B cell (primary cell): ENCODE measurements at regions not wholly inside any gene's neighbourhood (a gene's known extent, or its start where the extent isn't known, plus 50 kb on each side); places are given as distances from the start of the nearest gene placed in this dataset.

ENCODE experiments used
- ATAC-seq: fragments of 200-7000 bp; cut with Tn5 transposase; one replicate; pipeline ENCODE4 v1.10.0; 2021; ENCODE audit warnings: low read depth, mild to moderate bottlenecking, moderate number of reproducible peaks, moderate library complexity
- CTCF ChIA-PET: fragments of 350-600 bp; sonication (Branson Sonifier 250); formaldehyde crosslinking; loops from one replicate; lab custom pipeline; 2021; ENCODE audit warnings: antibody characterized with exemption, inconsistent platforms; lab: Charles Lee
- POLR2A ChIA-PET: fragments of 350-600 bp; sonication (Branson Sonifier 250); formaldehyde crosslinking; loops from one replicate; lab custom pipeline; 2021; ENCODE audit warnings: antibody characterized with exemption; lab: Charles Lee
- DNase-seq: peaks from one replicate; pipeline ENCODE4 v3.0.0; 2013
- H2AFZ ChIP-seq: 2 replicates; pipeline ENCODE4 v1.6.1; 2012; ENCODE audit warnings: mild to moderate bottlenecking, low read depth, low read length; ENCODE audit not compliant: insufficient read depth, poor library complexity, severe bottlenecking
- H3K27ac ChIP-seq, 2 donors: 1 replicate in 1 of 2; 2 replicates in 1 of 2; pipeline ENCODE4 v1.5.1; 2012 to 2013; ENCODE audit warnings: low read length in 2 of 2, mild to moderate bottlenecking in 2 of 2, moderate library complexity in 1 of 2
- H3K27me3 ChIP-seq, 4 experiments: fragments of 200-600 bp in 1 of 4; sonication (generic) in 1 of 4; replicated peaks in 1 of 4; 1 replicate in 2 of 4; 2 replicates in 2 of 4; pipeline versions ENCODE4 v1.6.1 to v1.7.0; 2013 to 2016; ENCODE audit warnings: low read length in 3 of 4, mild to moderate bottlenecking in 2 of 4, mixed read lengths in 1 of 4, moderate library complexity in 1 of 4; ENCODE audit not compliant: insufficient read depth in 4 of 4, control insufficient read depth in 3 of 4; ENCODE audit errors: control extremely low read depth in 1 of 4
- H3K36me3 ChIP-seq, 2 experiments: replicated peaks in 1 of 2; 1 replicate in 1 of 2; 2 replicates in 1 of 2; pipeline versions ENCODE4 v1.6.1 to v1.7.1; 2013; ENCODE audit warnings: low read length in 1 of 2; ENCODE audit not compliant: insufficient read depth in 2 of 2, control insufficient read depth in 1 of 2; ENCODE audit errors: control extremely low read depth in 1 of 2, extremely low read depth in 1 of 2
- H3K4me1 ChIP-seq, 2 donors: fragments of 200-600 bp in 1 of 2; sonication (generic) in 1 of 2; 1 replicate in 1 of 2; 2 replicates in 1 of 2; pipeline versions ENCODE4 v1.5.1 to v1.6.1; 2013 to 2017; ENCODE audit warnings: low read length in 2 of 2; ENCODE audit not compliant: control insufficient read depth in 2 of 2, insufficient read depth in 2 of 2
- H3K4me2 ChIP-seq: replicated peaks from 2 replicates; pipeline ENCODE3; 2012; ENCODE audit warnings: mild to moderate bottlenecking, low read depth, low read length; ENCODE audit not compliant: poor library complexity, severe bottlenecking
- H3K4me3 ChIP-seq, 5 experiments: fragments of 200-600 bp in 1 of 5; sonication (generic) in 1 of 5; 1 replicate in 3 of 5; 2 replicates in 2 of 5; pipeline versions ENCODE4 v1.5.1 to v1.7.0; 2011 to 2016; ENCODE audit warnings: low read length in 4 of 5, mild to moderate bottlenecking in 4 of 5, low read depth in 2 of 5, control low read depth in 1 of 5, moderate library complexity in 1 of 5; ENCODE audit not compliant: insufficient read depth in 1 of 5; ENCODE audit errors: control extremely low read depth in 1 of 5, extremely low read depth in 1 of 5
- H3K79me2 ChIP-seq: fragments of 200-600 bp; sonication (generic); one replicate; pipeline ENCODE4 v1.6.0; 2016; ENCODE audit warnings: low read length; ENCODE audit not compliant: control insufficient read depth, insufficient read depth
- H3K9ac ChIP-seq: fragments of 200-600 bp; sonication (generic); 2 replicates; pipeline ENCODE4 v1.6.1; 2017; ENCODE audit warnings: mild to moderate bottlenecking, low read length, moderate library complexity
- H3K9me3 ChIP-seq, 3 donors: one replicate each; pipeline versions ENCODE4 v1.6.1 to v1.7.1; 2013; ENCODE audit warnings: low read length in 2 of 3; ENCODE audit not compliant: control insufficient read depth in 2 of 3, insufficient read depth in 1 of 3; ENCODE audit errors: control extremely low read depth in 1 of 3
- H4K20me1 ChIP-seq: 2 replicates; pipeline ENCODE4 v1.6.0; 2012; ENCODE audit warnings: mild to moderate bottlenecking, low read length; ENCODE audit not compliant: insufficient read depth, control insufficient read depth, poor library complexity, severe bottlenecking
- H3K27ac Mint-ChIP-seq: one replicate; pipeline ENCODE4 v1.8.0; 2021; ENCODE audit warnings: mixed read lengths
- H3K27me3 Mint-ChIP-seq: one replicate; pipeline ENCODE4 v1.8.0; 2021; ENCODE audit warnings: mixed read lengths
- H3K4me1 Mint-ChIP-seq: one replicate; pipeline ENCODE4 v1.8.0; 2021; ENCODE audit warnings: mixed read lengths
- H3K4me3 Mint-ChIP-seq: one replicate; pipeline ENCODE4 v1.8.0; 2021; ENCODE audit warnings: mixed read lengths
- H3K9me3 Mint-ChIP-seq: one replicate; pipeline ENCODE4 v1.8.0; 2022; ENCODE audit warnings: mixed read lengths; ENCODE audit not compliant: insufficient read depth
- CTCF ChIP-seq: fragments of 200-600 bp; IDR thresholded peaks from one replicate; pipeline ENCODE4 v1.8.0; 2022; ENCODE audit warnings: antibody characterized with exemption, mild to moderate bottlenecking
- EZH2 ChIP-seq: IDR thresholded peaks from 2 replicates; pipeline ENCODE4 v1.6.1; 2012; ENCODE audit warnings: borderline replicate concordance, low read depth, mild to moderate bottlenecking, moderate library complexity, low read length; ENCODE audit not compliant: insufficient read depth, poor library complexity, severe bottlenecking
- WGBS: methylation state at CpG from one replicate; pipeline ENCODE4 v1.1.5; 2013; ENCODE audit warnings: missing lambda C conversion rate; ENCODE audit not compliant: insufficient coverage; 5-methylcytosine and 5-hydroxymethylcytosine counted together
- intact Hi-C: fragments of 100-400 bp; cut with micrococcal nuclease; formaldehyde crosslinking; loops from one replicate; pipeline ENCODE4 v1.10.0; 2022

GRCh38 chr13:109699628-109700071 is 86.7 kb downstream of the IRS2 start:
- no peaks in the 10 kb centered on the region for H3K79me2 ChIP-seq
- POLR2A ChIA-PET, result no interaction called here

GRCh38 chr13:109698779-109699178 is 87.6 kb downstream of the IRS2 start:
- H3K4me3 Mint-ChIP-seq, result no peak overlapping the region

More at GRCh38 chr13:109699628-109700071, 86.7 kb downstream of the IRS2 start:
- H3K9me3 Mint-ChIP-seq, result no peaks in the 10 kb centered on the region
- no peak overlapping the region for H3K4me3 Mint-ChIP-seq
- H2AFZ ChIP-seq, result no peak overlapping the region
- H3K27ac Mint-ChIP-seq, result no peak overlapping the region
- CTCF ChIA-PET, result no interaction called here
- intact Hi-C loops, result no loop called here
- H3K27ac ChIP-seq, result no peak overlapping the region
- WGBS, result 75% methylated on average over 10 of the region's 13 CpGs
- H3K9me3 ChIP-seq, result peaks cover 0 to 5% (median 0%) of the 10 kb centered on the region in 3 donors
- H3K27me3 ChIP-seq, result peaks cover 0 to 7% (median 0%) of the 10 kb centered on the region in 4 experiments
- DNase-seq (no peak), ATAC-seq (no peak)
- H3K36me3 ChIP-seq, result no peaks in the 10 kb centered on the region
- H4K20me1 ChIP-seq, result no peaks in the 10 kb centered on the region
- peaks cover 6 to 7% of the 10 kb centered on the region in 2 donors for H3K4me1 ChIP-seq
- TF ChIP-seq EZH2, result no peak
- no peak for TF ChIP-seq CTCF
- H3K4me1 Mint-ChIP-seq, result no peaks in the 10 kb centered on the region
- H3K4me3 ChIP-seq, result no peak overlapping the region
- no peak overlapping the region for H3K9ac ChIP-seq
- no peak overlapping the region for H3K4me2 ChIP-seq
- peaks cover 17% of the 10 kb centered on the region for H3K27me3 Mint-ChIP-seq

More at GRCh38 chr13:109698779-109699178, 87.6 kb downstream of the IRS2 start:
- Histone ChIP-seq H3K27ac (no peak overlapping the region), H3K4me2 (no peak overlapping the region), H3K36me3 (no peaks in the 10 kb centered on the region), H3K9ac (no peak overlapping the region), H3K9me3 (peaks cover 0 to under 1% (median 0%) of the 10 kb centered on the region in 3 donors), H4K20me1 (no peaks in the 10 kb centered on the region), H3K27me3 (no peaks in the 10 kb centered on the region), H2AFZ (no peak overlapping the region), H3K4me3 (no peak overlapping the region), H3K4me1 (peaks cover 5% of the 10 kb centered on the region in 2 donors), H3K79me2 (no peaks in the 10 kb centered on the region)
- Mint-ChIP-seq H3K9me3 (no peaks in the 10 kb centered on the region), H3K4me1 (no peaks in the 10 kb centered on the region), H3K27ac (no peak overlapping the region), H3K27me3 (peaks cover 8% of the 10 kb centered on the region)
- CTCF ChIA-PET, result no interaction called here
- WGBS, result no CpG with 5 or more reads among the region's 1 CpG
- ATAC-seq (no peak), DNase-seq (no peak)
- POLR2A ChIA-PET, result no interaction called here
- intact Hi-C loops, result no loop called here
- no peak for TF ChIP-seq CTCF
